Left ventricle myocardium inferior (tissue), 1 donor: ENCODE measurements at regions not wholly inside any gene's neighbourhood (a gene's known extent, or its start where the extent isn't known, plus 50 kb on each side); places are given as distances from the start of the nearest gene placed in this dataset.

Source experiments
- DNase-seq: peaks from one replicate; pipeline ENCODE4 v3.0.0-alpha.2; 2020
- H3K27ac ChIP-seq: fragments of 200-600 bp; replicated peaks from 2 replicates; pipeline ENCODE4 v1.8.0; 2021
- H3K27me3 ChIP-seq: fragments of 200-600 bp; 2 replicates; pipeline ENCODE4 v1.8.0; 2021; ENCODE audit warnings: low read depth
- H3K36me3 ChIP-seq: fragments of 200-600 bp; 2 replicates; pipeline ENCODE4 v1.8.0; 2021
- H3K4me1 ChIP-seq: fragments of 200-600 bp; 2 replicates; pipeline ENCODE4 v1.8.0; 2021
- H3K4me3 ChIP-seq: fragments of 200-600 bp; 2 replicates; pipeline ENCODE4 v1.8.0; 2021; ENCODE audit warnings: mild to moderate bottlenecking, moderate library complexity
- H3K9me3 ChIP-seq: fragments of 200-600 bp; replicated peaks from 2 replicates; pipeline ENCODE4 v1.8.0; 2021
- intact Hi-C: fragments of 100-400 bp; cut with micrococcal nuclease; formaldehyde crosslinking; loops from one replicate; pipeline ENCODE4 v1.11.0; 2022
- TF ChIP-seq, protein P1 (sequence below): fragments of 200-600 bp; IDR thresholded peaks from 2 replicates; pipeline ENCODE4 v1.8.0; 2021; ENCODE audit warnings: antibody characterized with exemption, mild to moderate bottlenecking, borderline replicate concordance
- donor health status: DM: no; HTN: yes; CAD: no; lungs with severe emphysema.

DNA sequence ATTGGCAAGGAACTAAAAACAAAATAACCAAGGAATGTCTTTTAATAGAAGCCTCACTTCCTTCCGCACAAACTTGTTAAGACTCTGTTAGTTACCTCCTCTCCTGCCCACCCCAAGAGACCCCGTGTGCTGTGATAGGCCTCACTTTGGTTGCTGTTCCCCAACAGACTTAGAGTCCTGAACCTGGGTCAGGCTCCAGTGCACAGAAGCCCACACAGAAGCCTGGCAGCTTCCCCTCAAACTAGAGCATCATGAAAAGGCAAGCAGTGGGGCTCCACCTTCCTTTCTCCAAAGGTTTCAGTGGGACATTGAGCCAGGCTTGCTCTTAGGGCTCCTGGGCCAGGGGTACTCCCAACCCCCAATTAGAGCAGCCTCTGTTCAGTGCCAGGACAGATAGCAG is 230.5 kb downstream of the ESM1 start:
- DNase-seq: no peak
- H3K27ac ChIP-seq: no peak overlapping the region
- H3K4me3 ChIP-seq: no peak overlapping the region
- TF ChIP-seq, protein P1, sequence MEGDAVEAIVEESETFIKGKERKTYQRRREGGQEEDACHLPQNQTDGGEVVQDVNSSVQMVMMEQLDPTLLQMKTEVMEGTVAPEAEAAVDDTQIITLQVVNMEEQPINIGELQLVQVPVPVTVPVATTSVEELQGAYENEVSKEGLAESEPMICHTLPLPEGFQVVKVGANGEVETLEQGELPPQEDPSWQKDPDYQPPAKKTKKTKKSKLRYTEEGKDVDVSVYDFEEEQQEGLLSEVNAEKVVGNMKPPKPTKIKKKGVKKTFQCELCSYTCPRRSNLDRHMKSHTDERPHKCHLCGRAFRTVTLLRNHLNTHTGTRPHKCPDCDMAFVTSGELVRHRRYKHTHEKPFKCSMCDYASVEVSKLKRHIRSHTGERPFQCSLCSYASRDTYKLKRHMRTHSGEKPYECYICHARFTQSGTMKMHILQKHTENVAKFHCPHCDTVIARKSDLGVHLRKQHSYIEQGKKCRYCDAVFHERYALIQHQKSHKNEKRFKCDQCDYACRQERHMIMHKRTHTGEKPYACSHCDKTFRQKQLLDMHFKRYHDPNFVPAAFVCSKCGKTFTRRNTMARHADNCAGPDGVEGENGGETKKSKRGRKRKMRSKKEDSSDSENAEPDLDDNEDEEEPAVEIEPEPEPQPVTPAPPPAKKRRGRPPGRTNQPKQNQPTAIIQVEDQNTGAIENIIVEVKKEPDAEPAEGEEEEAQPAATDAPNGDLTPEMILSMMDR: no peak
- intact Hi-C loops: no loop called here
- H3K4me1 ChIP-seq: no peaks in the 10 kb centered on the region
- no peaks in the 10 kb centered on the region for H3K27me3 ChIP-seq
- no peaks in the 10 kb centered on the region for H3K9me3 ChIP-seq
- no peaks in the 10 kb centered on the region for H3K36me3 ChIP-seq

DNA sequence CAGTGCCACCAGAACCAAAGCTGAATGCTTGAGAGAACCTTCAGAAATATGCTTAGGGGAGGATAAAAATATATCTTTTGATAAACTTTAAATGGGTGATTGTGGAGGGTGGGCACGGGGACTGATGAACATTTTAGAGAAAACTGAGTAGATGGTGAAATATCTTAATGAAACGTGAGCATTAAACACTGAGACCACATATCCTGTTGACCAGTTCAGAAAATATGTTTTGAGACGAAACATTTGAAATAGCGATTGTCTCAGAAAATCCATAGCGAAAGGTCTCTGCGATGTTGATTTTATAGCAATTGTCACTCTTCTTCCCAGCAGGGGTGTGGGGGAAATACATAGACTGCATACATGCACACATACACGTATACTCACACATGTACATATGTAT is 231.0 kb downstream of the ESM1 start:
- DNase-seq: no peak
- Histone ChIP-seq H3K4me3 (no peak overlapping the region), H3K27me3 (no peaks in the 10 kb centered on the region), H3K36me3 (no peaks in the 10 kb centered on the region), H3K27ac (no peak overlapping the region), H3K9me3 (no peaks in the 10 kb centered on the region), H3K4me1 (no peaks in the 10 kb centered on the region)
- intact Hi-C loops: no loop called here
- TF ChIP-seq, protein P1: no peak

DNA sequence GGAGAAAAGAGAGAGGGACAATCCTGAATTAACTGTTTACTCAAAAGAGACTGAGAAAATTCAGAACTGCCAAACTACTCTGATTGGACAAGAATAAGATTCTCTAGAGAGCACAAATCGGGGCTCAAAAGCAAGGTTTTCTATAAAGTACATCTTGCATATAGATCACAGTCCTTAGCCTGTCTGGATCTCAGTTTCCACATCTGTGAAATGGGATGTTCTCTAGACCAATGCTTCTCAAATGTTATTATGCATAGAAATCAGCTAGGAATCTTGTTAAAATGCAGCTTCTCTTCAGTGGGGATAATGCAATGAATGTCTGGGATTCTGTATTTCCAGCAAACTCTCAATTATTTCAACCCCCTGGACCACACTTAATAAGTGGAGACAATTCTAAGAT is 231.6 kb downstream of the ESM1 start:
- H3K4me3 ChIP-seq: no peak overlapping the region
- H3K27me3 ChIP-seq: no peaks in the 10 kb centered on the region
- intact Hi-C loops: no loop called here
- no peaks in the 10 kb centered on the region for H3K36me3 ChIP-seq
- no peaks in the 10 kb centered on the region for H3K4me1 ChIP-seq
- TF ChIP-seq, protein P1: no peak
- no peak overlapping the region for H3K27ac ChIP-seq
- DNase-seq: no peak
- H3K9me3 ChIP-seq: no peaks in the 10 kb centered on the region

DNA sequence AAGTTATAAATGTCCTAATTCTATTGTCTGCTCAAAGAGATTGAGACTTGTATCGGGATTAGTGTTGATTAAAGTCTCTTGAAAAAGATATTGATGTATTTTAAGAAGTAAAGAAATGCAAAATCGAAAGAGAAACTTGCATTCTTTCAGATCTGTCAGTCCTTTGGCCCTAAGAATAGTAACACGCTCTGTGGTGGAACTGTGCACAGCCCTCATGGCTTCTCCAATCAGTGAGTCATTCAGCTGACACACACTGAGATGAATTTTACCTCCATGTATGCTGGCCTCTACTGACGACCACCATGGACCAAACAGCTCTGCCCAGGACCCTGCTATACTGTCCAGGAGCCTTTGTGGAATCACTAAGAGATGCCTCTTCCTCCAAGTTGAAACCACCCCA is 232.4 kb downstream of the ESM1 start:
- Histone ChIP-seq H3K36me3 (no peaks in the 10 kb centered on the region), H3K27me3 (no peaks in the 10 kb centered on the region), H3K4me3 (no peak overlapping the region), H3K27ac (no peak overlapping the region), H3K9me3 (no peaks in the 10 kb centered on the region), H3K4me1 (no peaks in the 10 kb centered on the region)
- DNase-seq: no peak
- intact Hi-C loops: no loop called here
- TF ChIP-seq, protein P1: no peak

DNA sequence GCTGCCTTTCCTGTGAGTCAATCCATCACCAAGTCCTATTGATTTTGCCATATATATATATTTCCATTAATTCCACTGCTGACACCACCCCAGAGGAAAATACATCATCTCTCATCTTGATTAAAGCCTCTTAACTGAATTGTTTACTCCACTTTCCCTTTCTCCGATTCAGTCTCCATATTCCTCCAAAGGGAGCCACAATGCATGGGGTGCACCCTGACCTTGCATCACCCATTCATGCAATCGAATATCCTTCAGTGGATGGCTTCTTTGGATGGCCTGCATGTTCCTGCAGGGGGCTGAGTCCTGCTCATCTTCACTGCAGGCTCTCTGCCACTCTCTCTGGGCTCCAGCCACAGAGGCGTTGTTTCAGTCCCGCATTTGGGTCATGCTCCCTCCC is 231.0 kb downstream of the SNX18 start:
- Histone ChIP-seq H3K4me3 (no peak overlapping the region), H3K36me3 (no peaks in the 10 kb centered on the region), H3K4me1 (peaks cover 10% of the 10 kb centered on the region), H3K27me3 (no peaks in the 10 kb centered on the region), H3K27ac (no peak overlapping the region), H3K9me3 (no peaks in the 10 kb centered on the region)
- TF ChIP-seq, protein P1: no peak
- intact Hi-C loops: no loop called here
- DNase-seq: no peak
